T-cell (primary cell): ENCODE measurements at regions not wholly inside any gene's neighbourhood (a gene's known extent, or its start where the extent isn't known, plus 50 kb on each side); places are given as distances from the start of the nearest gene placed in this dataset.

Source experiments
- ATAC-seq, 4 experiments: fragments of 200-7000 bp in 3 of 4; fragments of 150-1000 bp in 1 of 4; cut with Tn5 transposase; replicated peaks in 1 of 4; 1 replicate in 3 of 4; 2 replicates in 1 of 4; pipeline ENCODE4 v1.10.0; 2021; ENCODE audit warnings: moderate library complexity in 3 of 4, mild to moderate bottlenecking in 2 of 4, moderate number of reproducible peaks in 1 of 4
- CTCF ChIA-PET, 2 donors: fragments of 300-600 bp; sonication (Branson Sonifier 250); formaldehyde crosslinking; loops; one replicate each; lab custom pipeline; 2022; ENCODE audit warnings: antibody characterized with exemption in 2 of 2; lab: Charles Lee
- POLR2A ChIA-PET, 2 donors: fragments of 300-600 bp; sonication (Branson Sonifier 250); formaldehyde crosslinking; loops; one replicate each; lab custom pipeline; 2022; ENCODE audit warnings: antibody characterized with exemption in 2 of 2; lab: Charles Lee
- DNase-seq, 35 experiments: peaks; one replicate each; pipeline versions ENCODE4 v3.0.0 to v3.0.0-alpha.2; 2013 to 2023
- H3K27ac ChIP-seq: one replicate; pipeline ENCODE4 v1.5.1; 2013; ENCODE audit warnings: low read length
- H3K27me3 ChIP-seq, 2 experiments: replicated peaks in 1 of 2; 1 replicate in 1 of 2; 2 replicates in 1 of 2; pipeline versions ENCODE4 v1.6.1 to v1.7.0; 2013; ENCODE audit warnings: low read length in 1 of 2, mixed read lengths in 1 of 2; ENCODE audit not compliant: control insufficient read depth in 2 of 2, insufficient read depth in 2 of 2; ENCODE audit errors: extremely low read depth in 1 of 2
- H3K36me3 ChIP-seq, 2 donors: 1 replicate in 1 of 2; 2 replicates in 1 of 2; pipeline versions ENCODE4 v1.6.1 to v1.7.0; 2013; ENCODE audit warnings: low read length in 1 of 2; ENCODE audit not compliant: control insufficient read depth in 2 of 2, insufficient read depth in 1 of 2; ENCODE audit errors: extremely low read depth in 1 of 2
- H3K4me1 ChIP-seq, 2 experiments: 1 replicate in 1 of 2; 2 replicates in 1 of 2; pipeline versions ENCODE4 v1.6.1 to v1.7.0; 2013; ENCODE audit warnings: low read length in 2 of 2, mixed read lengths in 1 of 2; ENCODE audit not compliant: insufficient read depth in 2 of 2, control insufficient read depth in 1 of 2; ENCODE audit errors: extremely low read depth in 1 of 2
- H3K4me3 ChIP-seq, 2 donors: 1 replicate in 1 of 2; 2 replicates in 1 of 2; pipeline versions ENCODE4 v1.5.1 to v1.7.0; 2013; ENCODE audit warnings: mild to moderate bottlenecking in 2 of 2, low read length in 1 of 2, moderate library complexity in 1 of 2; ENCODE audit not compliant: control insufficient read depth in 1 of 2; ENCODE audit errors: extremely low read depth in 1 of 2
- H3K9me3 ChIP-seq: 2 replicates; pipeline ENCODE4 v1.7.0; 2013
- H3K27ac Mint-ChIP-seq, 2 donors: one replicate each; pipeline ENCODE4 v1.8.0; 2020 to 2021; ENCODE audit warnings: mild to moderate bottlenecking in 2 of 2, mixed read lengths in 2 of 2
- H3K27me3 Mint-ChIP-seq, 2 donors: one replicate each; pipeline ENCODE4 v1.8.0; 2021 to 2022; ENCODE audit warnings: mixed read lengths in 2 of 2
- H3K36me3 Mint-ChIP-seq: one replicate; pipeline ENCODE4 v1.8.0; 2021; ENCODE audit warnings: mixed read lengths
- H3K4me1 Mint-ChIP-seq, 3 donors: one replicate each; pipeline ENCODE4 v1.8.0; 2020 to 2022; ENCODE audit warnings: mixed read lengths in 3 of 3, mild to moderate bottlenecking in 1 of 3
- H3K4me3 Mint-ChIP-seq, 3 donors: one replicate each; pipeline ENCODE4 v1.8.0; 2020 to 2022; ENCODE audit warnings: mild to moderate bottlenecking in 3 of 3, mixed read lengths in 3 of 3, moderate library complexity in 3 of 3
- H3K9me3 Mint-ChIP-seq, 3 donors: one replicate each; pipeline ENCODE4 v1.8.0; 2020 to 2022; ENCODE audit warnings: mixed read lengths in 3 of 3
- WGBS: methylation state at CpG from one replicate; pipeline ENCODE4 v1.1.5; 2013; ENCODE audit warnings: missing lambda C conversion rate; ENCODE audit not compliant: insufficient coverage; 5-methylcytosine and 5-hydroxymethylcytosine counted together

DNA sequence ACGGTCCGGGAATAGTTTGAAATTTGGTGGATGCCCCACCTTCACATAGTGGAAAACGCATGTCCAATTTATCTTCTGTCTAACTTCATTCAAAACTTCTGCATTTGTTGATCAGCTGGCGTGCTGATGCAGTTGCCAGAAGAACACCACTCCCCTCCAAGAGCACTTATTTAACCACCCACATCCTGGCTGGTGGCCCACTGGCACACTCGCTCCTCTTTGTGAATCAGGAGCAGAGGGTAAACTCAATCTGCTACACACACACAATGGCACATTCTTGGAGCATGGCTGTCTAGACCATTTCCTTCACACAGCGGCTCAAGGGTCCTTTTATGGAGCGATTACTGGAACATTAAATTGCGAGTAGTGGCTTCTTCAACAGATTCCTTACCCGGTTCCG lies 55.1 kb upstream of the CEP162 start:
- no peaks in the 10 kb centered on the region for H3K36me3 ChIP-seq
- Mint-ChIP-seq H3K9me3 (no peaks in the 10 kb centered on the region), H3K4me1 (no peaks in the 10 kb centered on the region), H3K27me3 (peaks cover 12 to 20% of the 10 kb centered on the region in 2 donors), H3K36me3 (no peaks in the 10 kb centered on the region), H3K4me3 (no peak overlapping the region), H3K27ac (no peak overlapping the region)
- no peak overlapping the region for H3K4me3 ChIP-seq
- ChIA-PET POLR2A (no interaction called here), CTCF (no interaction called here)
- no peak for DNase-seq
- H3K27me3 ChIP-seq, result peaks cover 0 to 2% of the 10 kb centered on the region in 2 experiments
- no peak overlapping the region for H3K27ac ChIP-seq
- no peaks in the 10 kb centered on the region for H3K9me3 ChIP-seq
- H3K4me1 ChIP-seq, result no peaks in the 10 kb centered on the region
- WGBS, result 31% methylated on average over 3 of the region's 10 CpGs
- ATAC-seq, result no peak

DNA sequence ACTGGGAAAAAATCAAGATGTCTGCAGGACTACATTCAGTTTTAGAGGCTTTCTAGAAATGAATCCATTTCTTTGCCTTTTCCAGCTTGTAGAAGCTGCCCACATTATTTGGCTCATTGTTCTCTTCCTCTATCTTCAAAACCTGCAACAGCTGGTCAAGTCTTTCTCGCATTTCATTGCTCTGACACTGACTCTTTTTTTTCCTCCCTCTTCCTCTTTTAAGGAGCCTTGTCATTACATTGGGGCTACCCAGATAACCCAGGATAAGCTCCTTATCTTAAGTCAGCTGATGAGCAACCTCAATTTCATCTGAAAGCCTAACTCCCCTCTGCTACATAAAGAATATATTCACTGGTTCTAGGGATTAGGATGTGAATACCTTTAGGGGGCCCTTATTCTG lies 53.2 kb upstream of the CEP162 start:
- Mint-ChIP-seq H3K27me3 (peaks cover 12 to 20% of the 10 kb centered on the region in 2 donors), H3K4me1 (no peaks in the 10 kb centered on the region), H3K36me3 (no peaks in the 10 kb centered on the region), H3K27ac (no peak overlapping the region), H3K9me3 (no peaks in the 10 kb centered on the region), H3K4me3 (no peak overlapping the region)
- 43% methylated on average over 1 of the region's 1 CpG for whole genome bisulfite sequencing
- H3K27me3 ChIP-seq, result peaks cover 0 to 2% of the 10 kb centered on the region in 2 experiments
- ATAC-seq, result no peak
- no peaks in the 10 kb centered on the region for H3K4me1 ChIP-seq
- ChIA-PET CTCF (no interaction called here), POLR2A (interaction anchor here in 1 of 2 donors (0.6 kb wide), 1 partner anchor 9 kb away, joined by 3 read pairs; no protein-coding TSS in a partner anchor)
- DNase-seq, result no peak
- no peak overlapping the region for H3K4me3 ChIP-seq
- no peaks in the 10 kb centered on the region for H3K9me3 ChIP-seq
- no peak overlapping the region for H3K27ac ChIP-seq
- H3K36me3 ChIP-seq, result no peaks in the 10 kb centered on the region

DNA sequence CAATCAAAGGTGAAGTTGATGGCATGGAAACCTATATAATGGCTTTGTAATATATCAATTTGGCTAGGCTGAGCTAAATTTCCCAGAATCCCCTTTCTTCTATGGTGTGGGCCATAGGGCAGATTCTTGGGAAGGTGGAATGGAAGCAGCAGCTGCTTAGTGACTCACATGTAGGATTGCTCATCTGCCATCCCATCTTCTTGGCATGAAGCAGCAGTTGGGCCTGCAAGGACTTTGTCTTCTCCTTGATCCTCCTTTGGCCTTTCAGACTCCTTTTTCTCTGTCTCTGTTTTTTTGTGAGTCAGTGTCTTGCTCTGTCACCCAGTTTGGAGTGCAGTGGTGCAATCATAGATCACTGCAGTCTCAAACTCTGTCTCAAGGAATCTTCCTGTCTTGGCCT lies 52.6 kb upstream of the CEP162 start:
- H3K4me3 ChIP-seq, result no peak overlapping the region

DNA sequence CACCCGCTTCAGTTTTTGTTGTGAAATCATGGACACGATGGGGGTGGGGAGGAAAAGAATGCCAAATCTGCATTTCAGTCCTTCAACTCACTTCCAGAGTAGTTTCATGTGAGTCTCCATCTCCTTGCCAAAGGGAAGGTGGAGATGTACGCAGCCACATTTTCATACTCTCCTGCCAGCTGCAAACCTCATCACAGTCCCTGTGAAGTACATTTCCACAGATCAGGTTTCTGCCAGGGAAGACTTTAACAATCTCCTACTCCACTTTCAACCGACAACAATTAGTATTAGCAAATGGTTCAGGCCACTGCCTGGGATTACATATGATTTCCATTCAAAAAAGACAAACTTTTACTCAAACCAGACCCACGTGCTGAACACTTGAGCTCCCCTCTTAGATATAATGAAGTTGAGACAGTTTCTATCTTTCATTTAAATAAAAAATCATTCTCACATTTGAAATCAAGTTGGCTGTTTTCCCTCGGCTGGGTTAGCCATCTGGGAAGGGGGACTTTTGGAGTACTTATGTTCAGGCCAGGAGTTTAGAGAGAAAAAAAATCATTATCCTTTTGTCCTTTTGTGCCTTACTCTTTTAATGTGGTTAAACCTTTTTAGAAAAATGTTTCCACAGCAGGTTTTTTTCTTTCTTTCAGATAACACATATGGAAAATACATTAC lies 51.0 kb upstream of the CEP162 start:
- Histone ChIP-seq H3K36me3 (no peaks in the 10 kb centered on the region), H3K4me1 (no peaks in the 10 kb centered on the region), H3K9me3 (no peaks in the 10 kb centered on the region), H3K4me3 (no peak overlapping the region), H3K27ac (no peak overlapping the region), H3K27me3 (peaks cover 0 to 2% of the 10 kb centered on the region in 2 experiments)
- no peak for DNase-seq
- Mint-ChIP-seq H3K36me3 (no peaks in the 10 kb centered on the region), H3K27ac (no peak overlapping the region), H3K4me1 (no peaks in the 10 kb centered on the region), H3K27me3 (peaks cover 13 to 20% of the 10 kb centered on the region in 2 donors), H3K9me3 (no peaks in the 10 kb centered on the region), H3K4me3 (no peak overlapping the region)
- POLR2A ChIA-PET, result interaction anchor here in 1 of 2 donors (0.5 kb wide), 1 partner anchor 979 kb away, joined by 3 read pairs; no protein-coding TSS in a partner anchor
- no peak for ATAC-seq
- WGBS, result no CpG with 5 or more reads among the region's 6 CpGs
- CTCF ChIA-PET, result no interaction called here

More for the DNA sequence above, 52.6 kb upstream of the CEP162 start:
- Histone ChIP-seq H3K27me3 (peaks cover 0 to 2% of the 10 kb centered on the region in 2 experiments), H3K36me3 (no peaks in the 10 kb centered on the region), H3K4me1 (no peaks in the 10 kb centered on the region), H3K27ac (no peak overlapping the region), H3K9me3 (no peaks in the 10 kb centered on the region)
- no peaks in the 10 kb centered on the region for H3K9me3 Mint-ChIP-seq
- no peaks in the 10 kb centered on the region for H3K4me1 Mint-ChIP-seq
- POLR2A ChIA-PET, result interaction anchor here in 1 of 2 donors (0.6 kb wide), 1 partner anchor 8 kb away, joined by 3 read pairs; no protein-coding TSS in a partner anchor
- peaks cover 12 to 20% of the 10 kb centered on the region in 2 donors for H3K27me3 Mint-ChIP-seq
- no peak overlapping the region for H3K27ac Mint-ChIP-seq
- CTCF ChIA-PET, result no interaction called here
- H3K36me3 Mint-ChIP-seq, result no peaks in the 10 kb centered on the region
- ATAC-seq, result no peak
- no peak overlapping the region for H3K4me3 Mint-ChIP-seq
- DNase-seq, result no peak
